ENCODE measurements at regions not wholly inside any gene's neighbourhood (a gene's known extent, or its start where the extent isn't known, plus 50 kb on each side); places are given as distances from the start of the nearest gene placed in this dataset.

DNA sequence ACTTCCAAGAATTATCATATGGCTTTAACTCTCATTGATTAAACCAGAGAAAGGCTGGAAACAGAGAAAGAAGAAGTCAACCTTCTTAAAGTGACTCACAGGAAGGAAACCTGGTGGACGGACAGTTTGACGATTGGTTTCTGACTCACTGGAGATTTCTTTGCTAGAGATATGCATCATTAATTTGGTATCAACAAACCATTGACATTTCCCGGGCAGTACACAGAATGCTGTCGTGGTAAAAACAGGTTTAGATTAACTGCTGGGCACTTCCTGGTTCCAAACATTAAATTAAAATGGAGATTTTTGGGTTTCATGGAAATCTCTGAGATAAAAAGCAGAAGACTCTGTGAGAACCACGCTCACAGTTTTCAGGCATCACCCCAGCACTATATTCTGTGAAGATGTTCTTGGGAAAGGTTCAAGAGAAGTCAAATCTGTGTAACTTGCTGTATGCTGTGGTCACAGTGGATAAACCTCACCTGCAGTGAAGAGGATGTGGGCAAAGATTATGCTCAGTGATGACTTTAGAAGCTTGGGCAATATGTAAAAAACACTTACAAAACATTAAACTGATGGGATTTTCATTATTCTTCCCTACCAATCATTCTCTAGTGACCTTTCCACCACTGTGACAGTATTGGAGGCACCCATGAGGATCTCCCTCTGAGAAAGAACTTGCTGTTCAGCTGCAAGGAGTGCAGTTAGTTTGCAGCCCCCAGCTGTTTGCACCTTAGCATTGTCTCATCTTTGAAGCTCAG lies 61.1 kb upstream of the CD44 start:
- no peak for DNase-seq (ENCODE audit: low read depth)

GRCh38 chr11:35078470-35078735 lies 60.6 kb upstream of the CD44 start:
- DNase-seq (ENCODE audit: low read depth): no peak

GRCh38 chr11:35079611-35080010 lies 59.4 kb upstream of the CD44 start:
- DNase-seq (ENCODE audit: low read depth): no peak

GRCh38 chr11:35082321-35083180 lies 56.4 kb upstream of the CD44 start:
- DNase-seq (ENCODE audit: low read depth): peak; percentile 79

DNA sequence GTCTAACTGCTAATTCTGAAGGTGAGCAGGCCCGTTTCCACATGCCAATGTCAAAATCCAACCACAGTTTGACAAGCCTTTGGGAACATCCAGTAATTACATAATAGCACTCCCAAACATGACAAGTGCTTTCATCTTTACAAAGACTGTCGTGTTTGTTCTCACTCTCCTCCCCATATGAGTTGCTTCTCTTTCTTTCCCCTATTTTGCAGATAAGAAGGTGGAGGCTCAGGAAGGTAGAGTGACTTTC lies 55.9 kb upstream of the CD44 start:
- DNase-seq (ENCODE audit: low read depth): no peak

- DNase-seq (ENCODE audit: low read depth): peak; percentile 100
Measured at GRCh38 chr11:35083431-35084238, 55.3 kb upstream of the CD44 start.

GRCh38 chr11:35084817-35085440 lies 54.0 kb upstream of the CD44 start:
- DNase-seq (ENCODE audit: low read depth): no peak

GRCh38 chr11:35085531-35086165 lies 53.3 kb upstream of the CD44 start:
- no peak for DNase-seq (ENCODE audit: low read depth)

DNA sequence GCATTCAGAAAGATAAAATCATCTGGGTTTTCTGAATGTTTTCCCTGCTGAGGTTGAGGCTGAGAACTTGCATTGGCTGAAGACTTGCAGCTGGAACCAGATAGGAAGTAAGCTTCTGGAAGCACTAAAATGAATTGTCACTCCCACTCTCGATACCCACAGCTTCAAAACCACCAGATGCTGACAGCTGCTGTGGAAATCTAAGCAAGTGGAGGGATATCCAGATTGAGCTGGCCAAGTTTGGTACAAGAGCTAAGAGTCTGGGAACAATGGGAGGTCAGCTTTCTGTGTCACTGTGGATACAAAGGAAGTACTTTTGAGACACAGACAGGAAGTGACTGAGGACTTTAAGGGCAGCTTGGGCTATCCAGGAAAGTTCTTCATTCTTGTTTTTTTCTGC lies 51.3 kb upstream of the CD44 start:
- DNase-seq (ENCODE audit: low read depth): no peak

DNA sequence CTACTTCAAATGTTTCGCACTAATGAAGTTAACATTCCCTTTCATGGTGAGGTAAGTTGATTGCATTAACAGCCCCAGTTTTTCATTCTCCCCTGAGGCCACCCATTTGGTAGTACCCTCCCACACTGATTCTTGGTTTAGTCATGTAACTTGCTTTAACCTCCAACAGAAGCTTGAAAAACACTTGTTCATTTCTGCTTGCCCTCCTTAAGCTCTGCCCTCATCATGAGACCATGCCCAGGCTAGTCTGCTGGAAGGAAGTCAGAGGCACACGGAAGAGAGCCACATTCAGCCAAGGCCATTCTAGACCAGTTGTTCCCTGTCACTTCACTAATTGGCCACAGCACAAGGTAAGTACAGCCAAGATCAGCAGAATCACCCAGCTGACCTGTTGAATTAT lies 50.7 kb upstream of the CD44 start:
- no peak for DNase-seq (ENCODE audit: low read depth)

DNA sequence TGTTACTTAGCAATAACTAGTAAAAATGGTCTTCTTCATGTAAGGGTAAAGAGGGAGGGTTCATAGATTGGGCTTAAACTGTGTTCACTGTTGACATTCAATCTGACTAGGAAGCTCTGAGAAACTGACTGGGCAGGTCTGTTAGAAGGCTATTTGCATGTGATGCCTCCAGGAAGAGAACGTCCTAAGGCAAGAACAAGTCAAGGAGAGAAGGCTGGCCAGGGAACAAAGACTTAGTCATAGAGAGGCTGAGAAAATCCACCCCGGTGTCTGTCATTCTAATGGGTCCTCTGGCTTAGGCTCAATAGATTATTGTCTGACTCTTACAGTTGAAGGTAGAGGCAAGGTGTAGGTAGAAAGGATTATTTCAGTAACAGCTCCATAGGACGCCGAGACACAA lies 50.3 kb upstream of the CD44 start:
- DNase-seq (ENCODE audit: low read depth): no peak

Measured in GM04503 (cell line).